ENCODE measurements at regions not wholly inside any gene's neighbourhood (a gene's known extent, or its start where the extent isn't known, plus 50 kb on each side); places are given as distances from the start of the nearest gene placed in this dataset.

GRCh38 chr6:21522143-21522747, 71.3 kb upstream of the SOX4 start:
- no peak for DNase-seq

DNA sequence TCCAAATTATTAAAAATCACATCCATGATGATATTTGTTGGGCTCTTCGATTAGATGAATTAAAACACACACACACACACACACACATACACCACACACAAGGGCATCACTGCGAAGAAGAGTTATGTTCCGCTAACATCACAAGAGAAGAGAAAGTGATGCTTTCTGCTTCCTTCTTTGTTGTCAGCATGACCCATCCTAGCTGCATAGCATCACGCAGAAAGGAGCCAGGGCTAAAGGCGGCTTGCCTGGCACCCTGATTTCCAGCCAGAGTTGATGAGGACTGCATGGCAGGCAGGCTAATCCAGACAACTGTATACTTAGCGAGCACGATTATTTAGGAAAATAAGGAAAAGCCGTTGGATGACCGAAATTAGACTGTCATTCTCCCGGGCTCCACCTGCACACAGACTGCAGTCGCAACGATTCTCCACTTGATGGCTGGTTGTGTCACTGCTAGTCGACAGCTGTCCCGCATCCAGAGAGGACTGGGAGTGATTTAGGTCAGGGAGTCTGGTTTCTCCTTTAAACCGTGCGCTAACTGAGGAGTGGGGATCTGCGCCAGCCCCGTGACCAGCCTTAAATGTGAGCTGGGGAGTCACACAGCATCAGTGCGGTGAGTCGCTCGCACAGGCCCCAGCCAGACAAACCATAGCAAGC, 70.6 kb upstream of the SOX4 start:
- no peak for DNase-seq

DNA sequence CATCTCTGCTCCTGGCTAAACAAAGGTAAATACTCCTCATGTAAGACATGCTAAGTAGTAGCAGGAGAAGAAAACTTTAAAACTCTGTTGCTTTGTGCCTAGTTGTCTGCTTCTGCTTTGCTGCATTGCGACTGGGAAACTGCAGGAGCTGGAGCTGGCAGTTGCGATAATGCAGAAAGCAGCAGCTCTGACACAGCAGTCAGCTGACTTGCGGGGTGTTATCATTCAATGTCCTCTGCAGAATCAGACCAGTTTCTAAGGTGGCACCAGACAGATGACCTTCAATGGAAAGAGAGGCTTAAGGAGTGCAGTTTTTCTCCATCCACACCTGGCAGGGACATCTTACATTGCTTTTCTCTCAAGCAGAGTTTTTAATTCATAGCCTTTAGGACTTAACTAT, 69.9 kb upstream of the SOX4 start:
- no peak for DNase-seq

GRCh38 chr6:21524201-21524600, 69.3 kb upstream of the SOX4 start:
- no peak for DNase-seq

DNA sequence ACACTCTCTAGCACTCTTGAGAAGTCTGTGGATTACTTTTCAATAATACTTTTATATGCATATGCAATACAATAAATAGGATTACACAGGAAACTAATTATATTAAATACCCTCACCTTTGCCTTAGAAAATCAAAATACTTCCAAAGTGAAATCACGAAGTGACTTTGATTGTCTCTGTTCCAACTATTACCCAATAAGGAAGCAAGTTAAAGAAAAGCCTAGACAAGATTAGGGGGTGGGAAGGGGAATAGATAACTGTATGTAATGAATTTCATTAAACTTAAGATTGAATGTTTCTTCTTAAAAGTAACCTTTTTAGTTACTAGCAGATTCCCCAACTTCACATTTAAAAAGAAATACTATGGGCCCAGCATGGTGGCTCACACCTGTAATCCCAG, 66.6 kb upstream of the SOX4 start:
- no peak for DNase-seq

GRCh38 chr6:21527731-21528130, 65.8 kb upstream of the SOX4 start:
- DNase-seq = no peak

- DNase-seq = no peak
Measured at GRCh38 chr6:21529431-21529830, 64.1 kb upstream of the SOX4 start.

DNA sequence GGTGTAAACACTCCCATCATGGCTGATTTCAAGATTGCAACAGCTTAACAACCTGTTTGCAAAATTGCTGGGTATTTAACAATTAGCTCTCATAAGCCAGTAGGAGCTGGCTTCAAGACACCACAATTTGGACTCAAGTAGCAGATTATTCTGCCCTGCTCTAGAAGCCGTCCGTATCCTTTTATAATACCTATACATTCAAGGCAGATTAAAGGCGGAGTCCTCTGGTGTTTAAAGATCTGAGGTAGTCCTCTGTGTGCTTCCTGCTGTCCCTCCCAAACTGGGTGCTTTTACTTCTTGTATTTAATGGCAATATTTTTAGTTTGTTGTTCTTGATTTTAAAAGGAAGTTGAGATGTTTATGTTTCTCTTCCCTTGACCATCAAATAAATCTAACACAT, 62.2 kb upstream of the SOX4 start:
- no peak for DNase-seq

GRCh38 chr6:21533678-21534077, 59.9 kb upstream of the SOX4 start:
- DNase-seq = no peak

- DNase-seq = no peak
Measured at GRCh38 chr6:21536280-21536766, 57.2 kb upstream of the SOX4 start.

DNA sequence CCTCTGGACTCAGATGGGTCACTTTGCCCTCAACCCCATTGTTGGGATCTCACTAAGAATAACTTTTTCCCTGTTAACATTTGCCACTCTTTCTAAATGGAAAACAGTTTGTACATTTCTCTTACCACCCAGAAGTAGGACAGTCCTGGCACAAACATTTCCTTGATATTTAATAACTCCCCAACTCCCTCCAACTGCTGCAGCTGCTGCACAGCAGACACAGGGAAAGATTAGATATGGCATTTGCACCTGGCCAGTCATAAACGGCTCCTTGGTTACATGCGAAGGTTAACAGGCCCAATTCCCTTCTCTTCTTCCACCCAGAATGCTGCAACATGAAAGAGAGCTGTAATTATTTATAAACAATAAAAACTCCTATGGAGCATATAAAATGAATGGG, 55.9 kb upstream of the SOX4 start:
- DNase-seq = no peak

- peak; percentile 11 for DNase-seq
Measured at GRCh38 chr6:21538186-21538798, 55.3 kb upstream of the SOX4 start.

- no peak for DNase-seq
Measured at GRCh38 chr6:21539621-21540100, 53.9 kb upstream of the SOX4 start.

Data from skin of body (tissue), 1 donor.